ENCODE measurements at regions not wholly inside any gene's neighbourhood (a gene's known extent, or its start where the extent isn't known, plus 50 kb on each side); places are given as distances from the start of the nearest gene placed in this dataset.

GRCh38 chr2:60000686-60001085, 552.8 kb downstream of the BCL11A start:
- intact Hi-C loops (cut with DNase I) = no loop called here
- H3K27me3 ChIP-seq = no peaks in the 10 kb centered on the region
- no peak for TF ChIP-seq CTCF (IDR thresholded peaks at IDR 0.05)
- H3K9me3 ChIP-seq = no peaks in the 10 kb centered on the region
- H3K36me3 ChIP-seq = no peaks in the 10 kb centered on the region
- no peak overlapping the region for H3K27ac ChIP-seq
- H3K9ac ChIP-seq (ENCODE audit: low read depth in 2 of 2, low read length in 2 of 2) = no peak overlapping the region
- H3K4me3 ChIP-seq = no peak overlapping the region
- no peak for DNase-seq
- H3K4me1 ChIP-seq = no peaks in the 10 kb centered on the region

- TF ChIP-seq CTCF (IDR thresholded peaks at IDR 0.05) = no peak
- no peak overlapping the region for H3K9ac ChIP-seq (ENCODE audit: low read depth in 2 of 2, low read length in 2 of 2)
- no peaks in the 10 kb centered on the region for H3K27me3 ChIP-seq
- no peaks in the 10 kb centered on the region for H3K4me1 ChIP-seq
- no peaks in the 10 kb centered on the region for H3K36me3 ChIP-seq
- DNase-seq = no peak
- intact Hi-C loops (cut with DNase I) = no loop called here
- H3K27ac ChIP-seq = no peak overlapping the region
- no peak overlapping the region for H3K4me3 ChIP-seq
- no peaks in the 10 kb centered on the region for H3K9me3 ChIP-seq
These were observed 555.1 kb downstream of the BCL11A start for GRCh38 chr2:59998324-59998723.

GRCh38 chr2:59997371-59997770, 556.1 kb downstream of the BCL11A start:
- no peak for DNase-seq
- H3K9ac ChIP-seq (ENCODE audit: low read depth in 2 of 2, low read length in 2 of 2) = no peak overlapping the region
- no peak overlapping the region for H3K4me3 ChIP-seq
- no peak overlapping the region for H3K27ac ChIP-seq
- no peak for TF ChIP-seq CTCF (IDR thresholded peaks at IDR 0.05)
- no peaks in the 10 kb centered on the region for H3K27me3 ChIP-seq
- intact Hi-C loops (cut with DNase I) = no loop called here
- no peaks in the 10 kb centered on the region for H3K4me1 ChIP-seq
- H3K36me3 ChIP-seq = no peaks in the 10 kb centered on the region
- H3K9me3 ChIP-seq = no peaks in the 10 kb centered on the region

GRCh38 chr2:59996855-59997254, 556.6 kb downstream of the BCL11A start:
- no peak for DNase-seq
- Histone ChIP-seq H3K4me3 (no peak overlapping the region), H3K9me3 (no peaks in the 10 kb centered on the region), H3K36me3 (no peaks in the 10 kb centered on the region), H3K9ac (ENCODE audit: low read depth in 2 of 2, low read length in 2 of 2) (no peak overlapping the region), H3K27me3 (no peaks in the 10 kb centered on the region), H3K27ac (no peak overlapping the region), H3K4me1 (no peaks in the 10 kb centered on the region)
- intact Hi-C loops (cut with DNase I) = no loop called here
- TF ChIP-seq CTCF (IDR thresholded peaks at IDR 0.05) = no peak

GRCh38 chr2:59993726-59994125, 559.7 kb downstream of the BCL11A start:
- H3K27ac ChIP-seq = no peak overlapping the region
- intact Hi-C loops (cut with DNase I) = no loop called here
- DNase-seq = no peak
- no peaks in the 10 kb centered on the region for H3K36me3 ChIP-seq
- no peaks in the 10 kb centered on the region for H3K4me1 ChIP-seq
- H3K9ac ChIP-seq (ENCODE audit: low read depth in 2 of 2, low read length in 2 of 2) = no peak overlapping the region
- H3K9me3 ChIP-seq = no peaks in the 10 kb centered on the region
- no peak for TF ChIP-seq CTCF (IDR thresholded peaks at IDR 0.05)
- H3K27me3 ChIP-seq = no peaks in the 10 kb centered on the region
- H3K4me3 ChIP-seq = no peak overlapping the region

GRCh38 chr2:59988341-59988740, 565.1 kb downstream of the BCL11A start:
- Histone ChIP-seq H3K4me1 (no peaks in the 10 kb centered on the region), H3K9ac (ENCODE audit: low read depth in 2 of 2, low read length in 2 of 2) (no peak overlapping the region), H3K27ac (no peak overlapping the region), H3K36me3 (no peaks in the 10 kb centered on the region), H3K27me3 (no peaks in the 10 kb centered on the region), H3K4me3 (no peak overlapping the region), H3K9me3 (no peaks in the 10 kb centered on the region)
- DNase-seq = no peak
- no peak for TF ChIP-seq CTCF (IDR thresholded peaks at IDR 0.05)
- intact Hi-C loops (cut with DNase I) = no loop called here
